ENCODE measurements at regions not wholly inside any gene's neighbourhood (a gene's known extent, or its start where the extent isn't known, plus 50 kb on each side); places are given as distances from the start of the nearest gene placed in this dataset.

DNA sequence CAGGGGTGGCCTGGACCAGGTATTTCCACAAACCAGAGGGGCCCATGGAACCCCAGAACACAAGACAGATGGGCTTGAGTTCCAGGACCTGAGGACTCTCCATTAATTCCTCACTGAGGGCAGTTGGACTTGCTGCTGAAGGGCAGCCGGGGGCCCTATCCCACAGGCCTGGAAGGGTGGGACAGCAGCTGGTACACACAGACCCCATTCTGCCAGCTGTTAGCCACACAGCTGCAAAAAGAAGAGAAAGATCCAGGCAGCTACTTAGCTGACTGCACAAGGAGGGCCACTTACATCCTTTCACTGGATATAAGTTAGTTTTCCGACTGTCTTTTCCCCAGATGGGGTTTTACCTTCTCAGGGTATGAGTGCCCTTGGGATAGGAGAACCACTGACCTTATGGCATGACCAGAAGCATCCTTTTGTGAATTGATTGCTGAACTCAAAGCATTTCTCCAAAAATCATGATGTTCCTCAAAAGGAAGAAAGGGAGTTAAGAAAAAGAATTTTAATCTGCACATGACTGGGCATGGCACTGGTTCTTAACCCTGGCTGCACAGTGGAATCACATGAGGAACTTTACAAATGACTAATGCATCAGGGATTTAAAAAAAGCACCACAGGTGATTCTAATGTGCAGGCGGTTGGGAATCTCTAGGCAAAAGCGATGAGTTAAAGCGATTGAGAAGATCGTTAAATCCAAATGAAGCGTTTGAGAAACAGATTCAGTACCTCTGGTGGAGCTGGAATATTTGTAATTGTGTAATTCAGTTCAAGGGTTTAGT is 199.4 kb downstream of the TFAP2A start:
- Mint-ChIP-seq H3K27me3 (ENCODE audit: low read depth) (no peaks in the 10 kb centered on the region), H3K27ac (no peak overlapping the region), H3K36me3 (ENCODE audit: insufficient read depth in 1 of 3, low read depth in 3 of 3) (no peaks in the 10 kb centered on the region), H3K4me3 (no peak overlapping the region), H3K9me3 (no peaks in the 10 kb centered on the region), H3K4me1 (no peaks in the 10 kb centered on the region)
- Histone ChIP-seq H3K9me3 (ENCODE audit: control insufficient read depth, low read depth, low read length) (no peaks in the 10 kb centered on the region), H2BK5ac (ENCODE audit: insufficient read length, low read length) (no peak overlapping the region), H3T11ph (ENCODE audit: low read length) (no peak overlapping the region), H3K14ac (ENCODE audit: insufficient read depth, low read length) (no peak overlapping the region), H3K4me2 (ENCODE audit: insufficient read depth, insufficient read length, low read length) (no peak overlapping the region), H2BK15ac (ENCODE audit: low read depth, low read length) (no peak overlapping the region), H2BK20ac (ENCODE audit: low read depth, low read length, poor library complexity, severe bottlenecking) (no peak overlapping the region), H4K20me1 (ENCODE audit: control insufficient read depth, insufficient read depth, insufficient read length) (no peaks in the 10 kb centered on the region), H3K4ac (ENCODE audit: low read depth, low read length) (no peak overlapping the region), H2BK120ac (ENCODE audit: low read depth, low read length, poor library complexity, severe bottlenecking) (no peak overlapping the region), H2BK12ac (ENCODE audit: insufficient read length, low read depth, low read length) (no peak overlapping the region), H3K18ac (ENCODE audit: insufficient read length, low read depth, low read length) (no peak overlapping the region), H2AFZ (ENCODE audit: low read length) (no peak overlapping the region), H3K9ac (ENCODE audit: extremely low read depth, insufficient read length, low read length) (no peak overlapping the region), H3K23me2 (ENCODE audit: insufficient read length, low read depth, low read length, poor library complexity, severe bottlenecking) (no peaks in the 10 kb centered on the region), H2AK5ac (ENCODE audit: insufficient read length, low read length) (no peak overlapping the region), H3K23ac (ENCODE audit: insufficient read length, low read depth, low read length) (no peak overlapping the region), H3K79me2 (ENCODE audit: insufficient read depth, low read length) (no peaks in the 10 kb centered on the region), H3K4me1 (ENCODE audit: insufficient read depth, low read length) (no peaks in the 10 kb centered on the region), H4K91ac (ENCODE audit: insufficient read length, low read depth, low read length) (no peak overlapping the region), H3K56ac (ENCODE audit: insufficient read length, low read depth, low read length) (no peak overlapping the region), H4K8ac (replicated peaks; ENCODE audit: insufficient read length, low read depth, low read length) (no peak overlapping the region), H3K27me3 (ENCODE audit: insufficient read depth, low read length) (no peaks in the 10 kb centered on the region), H3K27ac (ENCODE audit: insufficient read length, low read depth, low read length) (no peak overlapping the region), H4K5ac (ENCODE audit: insufficient read length, low read depth, low read length) (no peak overlapping the region), H3K79me1 (ENCODE audit: insufficient read depth, low read depth, low read length, poor library complexity, severe bottlenecking) (no peaks in the 10 kb centered on the region)
- no CpG with 5 or more reads among the region's 7 CpGs for WGBS (ENCODE audit: extremely low coverage, insufficient read length, low lambda C conversion rate)
- DNase-seq, result no peak
- TF ChIP-seq, protein P1, sequence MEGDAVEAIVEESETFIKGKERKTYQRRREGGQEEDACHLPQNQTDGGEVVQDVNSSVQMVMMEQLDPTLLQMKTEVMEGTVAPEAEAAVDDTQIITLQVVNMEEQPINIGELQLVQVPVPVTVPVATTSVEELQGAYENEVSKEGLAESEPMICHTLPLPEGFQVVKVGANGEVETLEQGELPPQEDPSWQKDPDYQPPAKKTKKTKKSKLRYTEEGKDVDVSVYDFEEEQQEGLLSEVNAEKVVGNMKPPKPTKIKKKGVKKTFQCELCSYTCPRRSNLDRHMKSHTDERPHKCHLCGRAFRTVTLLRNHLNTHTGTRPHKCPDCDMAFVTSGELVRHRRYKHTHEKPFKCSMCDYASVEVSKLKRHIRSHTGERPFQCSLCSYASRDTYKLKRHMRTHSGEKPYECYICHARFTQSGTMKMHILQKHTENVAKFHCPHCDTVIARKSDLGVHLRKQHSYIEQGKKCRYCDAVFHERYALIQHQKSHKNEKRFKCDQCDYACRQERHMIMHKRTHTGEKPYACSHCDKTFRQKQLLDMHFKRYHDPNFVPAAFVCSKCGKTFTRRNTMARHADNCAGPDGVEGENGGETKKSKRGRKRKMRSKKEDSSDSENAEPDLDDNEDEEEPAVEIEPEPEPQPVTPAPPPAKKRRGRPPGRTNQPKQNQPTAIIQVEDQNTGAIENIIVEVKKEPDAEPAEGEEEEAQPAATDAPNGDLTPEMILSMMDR (conservative IDR thresholded peaks at IDR 0.05), result no peak

All from H9 (cell line).